Uterus (tissue), 2 donors: ENCODE measurements at regions not wholly inside any gene's neighbourhood (a gene's known extent, or its start where the extent isn't known, plus 50 kb on each side); places are given as distances from the start of the nearest gene placed in this dataset.

Source experiments
- CTCF ChIP-seq, 4 experiments: fragments of 200-600 bp in 2 of 4; fragments of 450-650 bp in 2 of 4; sonication (generic) in 2 of 4; IDR thresholded peaks; one replicate each; pipeline ENCODE4 v1.5.1; 2016 to 2019; ENCODE audit warnings: antibody characterized with exemption in 4 of 4, mild to moderate bottlenecking in 2 of 4, moderate library complexity in 1 of 4
- POLR2A ChIP-seq, 2 donors: fragments of 450-650 bp; IDR thresholded peaks; one replicate each; pipeline ENCODE4 v1.6.1; 2016; ENCODE audit warnings: antibody characterized with exemption in 2 of 2, mild to moderate bottlenecking in 1 of 2, moderate library complexity in 1 of 2

DNA sequence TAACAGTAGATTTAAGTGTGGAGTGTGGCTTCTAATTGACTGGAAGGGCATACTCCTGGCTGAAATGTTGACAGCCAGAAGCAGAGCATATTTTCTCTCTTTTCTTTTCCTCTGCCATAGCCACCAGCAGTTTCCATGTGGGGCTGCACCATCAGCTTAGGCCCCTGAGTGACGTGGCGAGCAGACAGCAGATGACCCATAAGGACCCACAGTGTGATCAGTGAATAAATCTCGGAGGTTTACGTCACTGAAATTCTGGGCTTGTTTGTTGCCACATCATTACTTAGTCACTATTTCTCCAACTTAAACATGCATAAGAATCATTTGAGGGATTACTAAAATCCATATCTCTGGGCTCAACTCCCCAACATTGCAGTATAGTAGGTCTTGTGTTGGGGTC is 549.7 kb upstream of the TMEM132C start:
- no peak for TF ChIP-seq CTCF (IDR thresholded peaks at IDR 0.05)
- TF ChIP-seq POLR2A (IDR thresholded peaks at IDR 0.05): no peak
